H1 (cell line): ENCODE measurements at regions not wholly inside any gene's neighbourhood (a gene's known extent, or its start where the extent isn't known, plus 50 kb on each side); places are given as distances from the start of the nearest gene placed in this dataset.

Experiments used
- CTCF ChIA-PET: fragments of 300-600 bp; sonication (Branson Sonifier 250); formaldehyde crosslinking; loops from one replicate; lab custom pipeline; 2021; ENCODE audit not compliant: partially characterized antibody; lab: Charles Lee
- POLR2A ChIA-PET: fragments of 300-600 bp; sonication (Branson Sonifier 250); formaldehyde crosslinking; loops from one replicate; lab custom pipeline; 2021; ENCODE audit warnings: inconsistent platforms; ENCODE audit not compliant: partially characterized antibody; lab: Charles Lee
- DNase-seq, 2 experiments: peaks; one replicate each; pipeline versions ENCODE4 v3.0.0 to v3.0.0-alpha.2; 2010 to 2022; ENCODE audit warnings: low spot score in 2 of 2, low read depth in 1 of 2, mixed read lengths in 1 of 2
- FAIRE-seq: peaks from 2 replicates; lab custom pipeline; 2011; peaks lifted over from hg19 to GRCh38; lab: Jason Lieb, UNC
- H2AFZ ChIP-seq: 2 replicates; pipeline ENCODE4 v1.8.1; 2012; ENCODE audit warnings: low read length, inconsistent platforms
- H2AK5ac ChIP-seq: 2 replicates; pipeline ENCODE4 v1.6.1; 2013; ENCODE audit warnings: low read depth, low read length
- H2BK120ac ChIP-seq: replicated peaks from 2 replicates; pipeline ENCODE3; 2013; ENCODE audit warnings: low read depth, low read length, inconsistent platforms
- H2BK12ac ChIP-seq: 2 replicates; pipeline ENCODE4 v1.6.1; 2013; ENCODE audit warnings: low read depth, low read length
- H2BK15ac ChIP-seq: 2 replicates; pipeline ENCODE4 v1.6.1; 2013; ENCODE audit warnings: low read length
- H2BK20ac ChIP-seq: 2 replicates; pipeline ENCODE4 v1.6.1; 2013; ENCODE audit warnings: low read length
- H2BK5ac ChIP-seq: 2 replicates; pipeline ENCODE4 v1.6.1; 2013; ENCODE audit warnings: low read depth, low read length
- H3K14ac ChIP-seq: 2 replicates; pipeline ENCODE4 v1.6.1; 2013; ENCODE audit warnings: inconsistent platforms; ENCODE audit not compliant: insufficient read length
- H3K18ac ChIP-seq: 2 replicates; pipeline ENCODE4 v1.6.1; 2013; ENCODE audit warnings: low read length; ENCODE audit errors: extremely low read depth
- H3K23ac ChIP-seq: 2 replicates; pipeline ENCODE4 v1.6.1; 2013; ENCODE audit warnings: inconsistent platforms; ENCODE audit not compliant: insufficient read length
- H3K23me2 ChIP-seq: 2 replicates; pipeline ENCODE4 v1.6.1; 2013; ENCODE audit warnings: low read depth, low read length
- H3K27ac ChIP-seq: 2 replicates; pipeline ENCODE4 v1.6.1; 2011; ENCODE audit warnings: low read depth, low read length, inconsistent platforms
- H3K27me3 ChIP-seq, 4 experiments: replicated peaks in 1 of 4; 1 replicate in 1 of 4; 2 replicates in 3 of 4; pipeline versions ENCODE4 v1.6.1 to v1.8.1; 2011 to 2013; ENCODE audit warnings: low read length in 3 of 4, mild to moderate bottlenecking in 3 of 4, inconsistent platforms in 2 of 4, mixed read lengths in 2 of 4, moderate library complexity in 1 of 4; ENCODE audit not compliant: control insufficient read depth in 3 of 4, insufficient read depth in 3 of 4; ENCODE audit errors: extremely low read depth in 1 of 4
- H3K36me3 ChIP-seq, 4 experiments: 2 replicates each; pipeline versions ENCODE4 v1.6.1 to v1.8.1; 2011 to 2013; ENCODE audit warnings: mild to moderate bottlenecking in 4 of 4, low read length in 3 of 4, moderate library complexity in 2 of 4, control low read depth in 1 of 4, inconsistent platforms in 1 of 4; ENCODE audit not compliant: insufficient read depth in 4 of 4, control insufficient read depth in 2 of 4
- H3K4ac ChIP-seq: replicated peaks from 2 replicates; pipeline ENCODE3; 2013; ENCODE audit warnings: low read length, low read depth, mixed read lengths, inconsistent platforms; ENCODE audit not compliant: insufficient read length
- H3K4me1 ChIP-seq, 4 experiments: replicated peaks in 1 of 4; 1 replicate in 1 of 4; 2 replicates in 3 of 4; pipeline versions ENCODE4 v1.6.1 to v1.8.1; 2011 to 2013; ENCODE audit warnings: low read length in 3 of 4, inconsistent platforms in 2 of 4, mixed read lengths in 1 of 4; ENCODE audit not compliant: insufficient read depth in 4 of 4, control insufficient read depth in 3 of 4
- H3K4me2 ChIP-seq, 2 experiments: 2 replicates each; pipeline versions ENCODE4 v1.6.1 to v1.8.1; 2011 to 2013; ENCODE audit warnings: low read depth in 2 of 2, low read length in 2 of 2, control low read depth in 1 of 2, inconsistent platforms in 1 of 2, mild to moderate bottlenecking in 1 of 2; ENCODE audit not compliant: insufficient read depth in 1 of 2
- H3K4me3 ChIP-seq, 4 experiments: fragments of 200-600, 300-600 bp in 1 of 4; sonication (generic), shearing (Covaris generic), sonication (Bioruptor Twin) in 1 of 4; 2 replicates each; pipeline versions ENCODE4 v1.5.1 to v1.8.1; 2011 to 2016; ENCODE audit warnings: low read length in 4 of 4, low read depth in 3 of 4, control low read depth in 2 of 4, inconsistent platforms in 2 of 4, mild to moderate bottlenecking in 2 of 4, mixed read lengths in 1 of 4, moderate library complexity in 1 of 4; ENCODE audit not compliant: insufficient read depth in 2 of 4; ENCODE audit errors: extremely low read depth in 1 of 4
- H3K56ac ChIP-seq: replicated peaks from 2 replicates; pipeline ENCODE3; 2013; ENCODE audit warnings: low read depth, mild to moderate bottlenecking, mixed read lengths, low read length, inconsistent platforms; ENCODE audit not compliant: insufficient read length
- H3K79me1 ChIP-seq: 2 replicates; pipeline ENCODE4 v1.6.1; 2013; ENCODE audit warnings: low read depth, low read length, control low read depth
- H3K79me2 ChIP-seq, 2 experiments: 2 replicates each; pipeline versions ENCODE4 v1.6.1 to v1.8.1; 2012 to 2013; ENCODE audit warnings: low read length in 2 of 2, mild to moderate bottlenecking in 2 of 2, inconsistent platforms in 1 of 2; ENCODE audit not compliant: insufficient read depth in 2 of 2, control insufficient read depth in 1 of 2
- H3K9ac ChIP-seq, 4 experiments: replicated peaks in 1 of 4; 1 replicate in 1 of 4; 2 replicates in 3 of 4; pipeline versions ENCODE4 v1.6.1 to v1.8.1; 2011 to 2013; ENCODE audit warnings: low read depth in 3 of 4, low read length in 3 of 4, control low read depth in 2 of 4, mild to moderate bottlenecking in 2 of 4, moderate library complexity in 2 of 4, inconsistent platforms in 1 of 4; ENCODE audit errors: extremely low read depth in 1 of 4
- H3K9me3 ChIP-seq, 2 experiments: 2 replicates each; pipeline versions ENCODE4 v1.6.1 to v1.8.1; 2012 to 2013; ENCODE audit warnings: mild to moderate bottlenecking in 2 of 2, moderate library complexity in 2 of 2, control low read depth in 1 of 2, inconsistent platforms in 1 of 2, low read depth in 1 of 2, low read length in 1 of 2, mixed read lengths in 1 of 2; ENCODE audit not compliant: insufficient read depth in 2 of 2
- H4K20me1 ChIP-seq, 2 experiments: replicated peaks in 1 of 2; 2 replicates each; pipeline versions ENCODE3 to v1.8.1; 2011 to 2013; ENCODE audit warnings: inconsistent platforms in 2 of 2, low read length in 2 of 2, mild to moderate bottlenecking in 1 of 2; ENCODE audit not compliant: insufficient read depth in 2 of 2, control insufficient read depth in 1 of 2
- H4K5ac ChIP-seq: 2 replicates; pipeline ENCODE4 v1.6.1; 2013; ENCODE audit warnings: low read length, low read depth, mixed read lengths, inconsistent platforms; ENCODE audit not compliant: insufficient read length
- H4K8ac ChIP-seq: 2 replicates; pipeline ENCODE4 v1.8.0; 2013; ENCODE audit warnings: mild to moderate bottlenecking, moderate library complexity, low read length, inconsistent platforms; ENCODE audit not compliant: insufficient read depth; ENCODE audit errors: extremely low read depth
- H4K91ac ChIP-seq: replicated peaks from 2 replicates; pipeline ENCODE3; 2013; ENCODE audit warnings: low read length, mixed read lengths, inconsistent platforms; ENCODE audit not compliant: insufficient read length
- CBX5 ChIP-seq: fragments of 300-800, 300-1000 bp; sonication (generic); IDR thresholded peaks from 2 replicates; pipeline ENCODE4 v1.7.1; 2016; ENCODE audit warnings: antibody characterized with exemption, low read length, low read depth
- CREB1 ChIP-seq: IDR thresholded peaks from 2 replicates; pipeline ENCODE4 v1.6.1; 2012; ENCODE audit warnings: inconsistent platforms
- FOSL1 ChIP-seq: IDR thresholded peaks from 2 replicates; pipeline ENCODE4 v1.6.1; 2011; ENCODE audit warnings: mild to moderate bottlenecking, low read depth, low read length, moderate library complexity; ENCODE audit not compliant: insufficient read depth
- GTF2F1 ChIP-seq: IDR thresholded peaks from 2 replicates; pipeline ENCODE4 v1.6.1; 2012; ENCODE audit warnings: low read depth, low read length, improper control_type of control experiment, borderline replicate concordance
- HDAC2 ChIP-seq, 2 experiments: fragments of 300-600 bp in 1 of 2; sonication (generic) in 1 of 2; IDR thresholded peaks; 2 replicates each; pipeline ENCODE4 v1.6.1; 2011 to 2012; ENCODE audit warnings: low read depth in 2 of 2, low read length in 2 of 2, mild to moderate bottlenecking in 2 of 2, moderate library complexity in 2 of 2, borderline replicate concordance in 1 of 2, inconsistent platforms in 1 of 2
- NRF1 ChIP-seq: IDR thresholded peaks from 2 replicates; pipeline ENCODE4 v1.6.1; 2011; ENCODE audit warnings: mild to moderate bottlenecking, low read depth, low read length, improper control_type of control experiment
- PHF8 ChIP-seq: fragments of 200-600 bp; sonication (generic); conservative IDR thresholded peaks from 2 replicates; pipeline ENCODE4 v1.7.1; 2012; ENCODE audit warnings: low read depth, mild to moderate bottlenecking, inconsistent platforms, low read length, moderate library complexity
- RBBP5 ChIP-seq: IDR thresholded peaks from 2 replicates; pipeline ENCODE4 v1.7.1; 2012; ENCODE audit warnings: low read depth, mild to moderate bottlenecking, inconsistent platforms, low read length, moderate library complexity, borderline replicate concordance
- SAP30 ChIP-seq: fragments of 300-600 bp; sonication (generic); IDR thresholded peaks from 2 replicates; pipeline ENCODE4 v1.7.1; 2012; ENCODE audit warnings: low read length, moderate library complexity, mild to moderate bottlenecking, inconsistent platforms; ENCODE audit not compliant: insufficient read depth, insufficient replicate concordance
- SP1 ChIP-seq: IDR thresholded peaks from 2 replicates; pipeline ENCODE4 v1.6.1; 2011; ENCODE audit warnings: low read depth, low read length
- SRF ChIP-seq: IDR thresholded peaks from 2 replicates; pipeline ENCODE4 v1.6.1; 2011; ENCODE audit warnings: mild to moderate bottlenecking, low read depth, low read length, moderate library complexity
- WGBS, 2 experiments: shearing (Covaris generic) in 1 of 2; methylation state at CpG; one replicate each; pipeline versions ENCODE4 v1.1.6 to v1.1.7; 2013 to 2015; ENCODE audit warnings: low lambda C conversion rate in 2 of 2, mixed read lengths in 2 of 2, inconsistent platforms in 1 of 2, low coverage in 1 of 2, missing lambda C conversion rate in 1 of 2; ENCODE audit not compliant: insufficient replicate concordance in 2 of 2, insufficient coverage in 1 of 2, insufficient read length in 1 of 2; ENCODE audit errors: extremely low coverage in 1 of 2, missing lambda C conversion rate in 1 of 2; 5-methylcytosine and 5-hydroxymethylcytosine counted together

DNA sequence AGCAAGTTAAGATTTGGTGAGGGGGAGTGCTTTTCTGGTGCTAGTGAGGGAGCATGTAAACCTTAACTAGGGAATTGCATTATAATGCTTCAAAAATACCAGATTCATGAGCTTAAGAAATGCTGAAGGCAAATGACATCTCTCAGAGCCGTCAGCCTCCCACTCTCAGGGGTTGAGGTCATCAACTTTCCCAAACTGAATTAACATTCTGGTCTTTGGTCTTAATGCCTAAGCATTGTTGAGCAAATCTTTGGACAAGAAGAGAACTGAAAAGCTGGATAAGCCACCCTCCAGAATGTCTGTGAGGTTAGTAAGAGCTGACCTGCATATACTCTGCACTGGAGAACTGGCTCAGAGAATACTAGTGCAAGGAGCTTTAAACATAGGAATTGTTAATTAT lies 124.9 kb upstream of the GAP43 start:
- Histone ChIP-seq H2AFZ (no peak overlapping the region), H4K8ac (no peak overlapping the region), H2BK5ac (no peak overlapping the region), H3K4me1 (no peaks in the 10 kb centered on the region), H4K20me1 (no peaks in the 10 kb centered on the region), H3K27me3 (no peaks in the 10 kb centered on the region), H3K56ac (no peak overlapping the region), H2BK20ac (no peak overlapping the region), H3K14ac (no peak overlapping the region), H3K9ac (no peak overlapping the region), H3K23ac (no peak overlapping the region), H3K4me2 (no peak overlapping the region), H2BK12ac (no peak overlapping the region), H4K91ac (no peak overlapping the region), H3K79me2 (no peaks in the 10 kb centered on the region), H2AK5ac (no peak overlapping the region), H3K4me3 (no peak overlapping the region), H3K79me1 (no peaks in the 10 kb centered on the region), H2BK15ac (no peak overlapping the region), H3K9me3 (no peaks in the 10 kb centered on the region), H3K18ac (no peak overlapping the region), H4K5ac (no peak overlapping the region), H3K27ac (no peak overlapping the region), H3K36me3 (no peaks in the 10 kb centered on the region), H2BK120ac (no peak overlapping the region), H3K4ac (no peak overlapping the region), H3K23me2 (no peaks in the 10 kb centered on the region)
- ChIA-PET POLR2A (interaction anchor here (1.4 kb wide), 1 partner anchor 9 kb away, joined by 3 read pairs; no protein-coding TSS in a partner anchor), CTCF (interaction anchor here (0.7 to 0.8 kb wide), 2 partner anchors 12 to 285 kb away, joined by 3 read pairs; no protein-coding TSS in a partner anchor)
- TF ChIP-seq HDAC2 (IDR thresholded peaks at IDR 0.05; ENCODE audit: borderline replicate concordance in 1 of 2, low read depth in 2 of 2, low read length in 2 of 2) (no peak), GTF2F1 (no peak), CREB1 (no peak), CBX5 (no peak), FOSL1 (no peak), NRF1 (no peak), PHF8 (no peak), SP1 (no peak), RBBP5 (no peak), SAP30 (no peak), SRF (no peak)
- FAIRE-seq (no peak), DNase-seq (no peak)
- 76% methylated on average over 1 of the region's 1 CpG; no CpG with 5 or more reads in 1 of the 2 experiments for WGBS, 2 experiments
